ENCODE measurements at regions not wholly inside any gene's neighbourhood (a gene's known extent, or its start where the extent isn't known, plus 50 kb on each side); places are given as distances from the start of the nearest gene placed in this dataset.
"Not testable (repeated sequence)": the region's sequence is repeated elsewhere in the genome, so short reads cannot be mapped to it uniquely, and the experiment has no call there.

- H3K9me3 Mint-ChIP-seq (ENCODE audit: low read depth) = no peaks in the 10 kb centered on the region
- no peaks in the 10 kb centered on the region for H3K36me3 Mint-ChIP-seq (ENCODE audit: low read depth)
- TF ChIP-seq CTCF (IDR thresholded peaks at IDR 0.05) = no peak
- H3K27me3 Mint-ChIP-seq (ENCODE audit: low read depth) = peaks cover 2% of the 10 kb centered on the region
- H3K27ac Mint-ChIP-seq (ENCODE audit: unreplicated experiment) = no peak overlapping the region
- H3K4me3 Mint-ChIP-seq (ENCODE audit: unreplicated experiment) = no peak overlapping the region
- H3K4me1 Mint-ChIP-seq (ENCODE audit: low read depth) = peaks cover 3% of the 10 kb centered on the region
- DNase-seq (ENCODE audit: low spot score) = no peak
These were observed 705.9 kb downstream of the PDCD6IP start for GRCh38 chr3:34504366-34504765.

- Mint-ChIP-seq H3K4me3 (ENCODE audit: unreplicated experiment) (no peak overlapping the region), H3K9me3 (ENCODE audit: low read depth) (no peaks in the 10 kb centered on the region), H3K4me1 (ENCODE audit: low read depth) (peaks cover 3% of the 10 kb centered on the region), H3K27ac (ENCODE audit: unreplicated experiment) (no peak overlapping the region), H3K27me3 (ENCODE audit: low read depth) (peaks cover 2% of the 10 kb centered on the region), H3K36me3 (ENCODE audit: low read depth) (no peaks in the 10 kb centered on the region)
- no peak for TF ChIP-seq CTCF (IDR thresholded peaks at IDR 0.05)
- DNase-seq (ENCODE audit: low spot score) = no peak
These were observed 706.3 kb downstream of the PDCD6IP start for GRCh38 chr3:34504775-34505174.

GRCh38 chr3:34508732-34509131 lies 710.3 kb downstream of the PDCD6IP start:
- peaks cover 5% of the 10 kb centered on the region for H3K27me3 Mint-ChIP-seq (ENCODE audit: low read depth)
- no peak for TF ChIP-seq CTCF (IDR thresholded peaks at IDR 0.05)

GRCh38 chr3:34511891-34512290 lies 713.5 kb downstream of the PDCD6IP start:
- no peak for TF ChIP-seq CTCF (IDR thresholded peaks at IDR 0.05)
- H3K36me3 Mint-ChIP-seq (ENCODE audit: low read depth) = no peaks in the 10 kb centered on the region
- peaks cover 9% of the 10 kb centered on the region for H3K27me3 Mint-ChIP-seq (ENCODE audit: low read depth)
- H3K9me3 Mint-ChIP-seq (ENCODE audit: low read depth) = no peaks in the 10 kb centered on the region
- H3K4me3 Mint-ChIP-seq (ENCODE audit: unreplicated experiment) = no peak overlapping the region
- no peak for DNase-seq (ENCODE audit: low spot score)
- H3K27ac Mint-ChIP-seq (ENCODE audit: unreplicated experiment) = no peak overlapping the region
- H3K4me1 Mint-ChIP-seq (ENCODE audit: low read depth) = no peaks in the 10 kb centered on the region

More at GRCh38 chr3:34508732-34509131, 710.3 kb downstream of the PDCD6IP start:
- Mint-ChIP-seq H3K27ac (ENCODE audit: unreplicated experiment) (no peak overlapping the region), H3K4me1 (ENCODE audit: low read depth) (peaks cover 3% of the 10 kb centered on the region), H3K36me3 (ENCODE audit: low read depth) (no peaks in the 10 kb centered on the region), H3K9me3 (ENCODE audit: low read depth) (no peaks in the 10 kb centered on the region), H3K4me3 (ENCODE audit: unreplicated experiment) (no peak overlapping the region)
- DNase-seq (ENCODE audit: low spot score) = no peak

GRCh38 chr3:34519008-34519407 lies 720.6 kb downstream of the PDCD6IP start:
- not testable (repeated sequence) for H3K4me1 Mint-ChIP-seq (ENCODE audit: low read depth); DNase-seq (ENCODE audit: low spot score); H3K27ac Mint-ChIP-seq (ENCODE audit: unreplicated experiment); H3K4me3 Mint-ChIP-seq (ENCODE audit: unreplicated experiment); H3K36me3 Mint-ChIP-seq (ENCODE audit: low read depth); H3K27me3 Mint-ChIP-seq (ENCODE audit: low read depth)
- peaks cover 13% of the 10 kb centered on the region for H3K9me3 Mint-ChIP-seq (ENCODE audit: low read depth)

- H3K4me3 Mint-ChIP-seq (ENCODE audit: unreplicated experiment) = no peak overlapping the region
These were observed 732.7 kb downstream of the PDCD6IP start for GRCh38 chr3:34531156-34531555.

More at GRCh38 chr3:34531156-34531555, 732.7 kb downstream of the PDCD6IP start:
- peaks cover 10% of the 10 kb centered on the region for H3K27me3 Mint-ChIP-seq (ENCODE audit: low read depth)
- no peaks in the 10 kb centered on the region for H3K4me1 Mint-ChIP-seq (ENCODE audit: low read depth)
- no peak overlapping the region for H3K27ac Mint-ChIP-seq (ENCODE audit: unreplicated experiment)
- TF ChIP-seq CTCF (IDR thresholded peaks at IDR 0.05) = no peak
- no peaks in the 10 kb centered on the region for H3K36me3 Mint-ChIP-seq (ENCODE audit: low read depth)
- H3K9me3 Mint-ChIP-seq (ENCODE audit: low read depth) = peaks cover 6% of the 10 kb centered on the region
- DNase-seq (ENCODE audit: low spot score) = no peak
